GM13976 (cell line): ENCODE measurements at regions not wholly inside any gene's neighbourhood (a gene's known extent, or its start where the extent isn't known, plus 50 kb on each side); places are given as distances from the start of the nearest gene placed in this dataset.

ENCODE experiments used
- DNase-seq: peaks from one replicate; pipeline ENCODE4 v3.0.0; 2012; ENCODE audit warnings: low spot score
- in situ Hi-C: fragments of 300-500 bp; cut with MboI; formaldehyde crosslinking; loops from one replicate; pipeline ENCODE4 v1.12.0; 2022; ENCODE audit warnings: low sequenced_read_pairs, mixed read lengths, inconsistent platforms; ENCODE audit not compliant: unreplicated experiment
- TF ChIP-seq, protein P1 (sequence below): IDR thresholded peaks from 2 replicates; pipeline ENCODE4 v1.5.1; 2012; ENCODE audit warnings: borderline replicate concordance, mild to moderate bottlenecking; ENCODE audit not compliant: insufficient read depth; ENCODE audit errors: extremely low read depth, missing control alignments, control extremely low read depth

- TF ChIP-seq, protein P1, sequence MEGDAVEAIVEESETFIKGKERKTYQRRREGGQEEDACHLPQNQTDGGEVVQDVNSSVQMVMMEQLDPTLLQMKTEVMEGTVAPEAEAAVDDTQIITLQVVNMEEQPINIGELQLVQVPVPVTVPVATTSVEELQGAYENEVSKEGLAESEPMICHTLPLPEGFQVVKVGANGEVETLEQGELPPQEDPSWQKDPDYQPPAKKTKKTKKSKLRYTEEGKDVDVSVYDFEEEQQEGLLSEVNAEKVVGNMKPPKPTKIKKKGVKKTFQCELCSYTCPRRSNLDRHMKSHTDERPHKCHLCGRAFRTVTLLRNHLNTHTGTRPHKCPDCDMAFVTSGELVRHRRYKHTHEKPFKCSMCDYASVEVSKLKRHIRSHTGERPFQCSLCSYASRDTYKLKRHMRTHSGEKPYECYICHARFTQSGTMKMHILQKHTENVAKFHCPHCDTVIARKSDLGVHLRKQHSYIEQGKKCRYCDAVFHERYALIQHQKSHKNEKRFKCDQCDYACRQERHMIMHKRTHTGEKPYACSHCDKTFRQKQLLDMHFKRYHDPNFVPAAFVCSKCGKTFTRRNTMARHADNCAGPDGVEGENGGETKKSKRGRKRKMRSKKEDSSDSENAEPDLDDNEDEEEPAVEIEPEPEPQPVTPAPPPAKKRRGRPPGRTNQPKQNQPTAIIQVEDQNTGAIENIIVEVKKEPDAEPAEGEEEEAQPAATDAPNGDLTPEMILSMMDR: no peak
- in situ Hi-C loops: loop anchor here (25.0 kb wide), 1 partner anchor 682 kb away; the partner anchor contains the start of gene HOXD8
- no peak for DNase-seq
Observed at GRCh38 chr2:176819306-176819705, 393.3 kb upstream of the HNRNPA3 start.

- TF ChIP-seq, protein P1: no peak
- in situ Hi-C loops: loop anchor here (10.0 to 25.0 kb wide), 2 partner anchors 334 to 683 kb away; partner anchors contain the start of gene HOXD8
- no peak for DNase-seq
Observed at GRCh38 chr2:176820371-176820932, 392.1 kb upstream of the HNRNPA3 start.

- DNase-seq: no peak
- in situ Hi-C loops: loop anchor here (10.0 to 25.0 kb wide), 2 partner anchors 333 to 684 kb away; partner anchors contain the start of gene HOXD8
- TF ChIP-seq, protein P1: no peak
Observed at GRCh38 chr2:176821350-176821749, 391.2 kb upstream of the HNRNPA3 start.

DNA sequence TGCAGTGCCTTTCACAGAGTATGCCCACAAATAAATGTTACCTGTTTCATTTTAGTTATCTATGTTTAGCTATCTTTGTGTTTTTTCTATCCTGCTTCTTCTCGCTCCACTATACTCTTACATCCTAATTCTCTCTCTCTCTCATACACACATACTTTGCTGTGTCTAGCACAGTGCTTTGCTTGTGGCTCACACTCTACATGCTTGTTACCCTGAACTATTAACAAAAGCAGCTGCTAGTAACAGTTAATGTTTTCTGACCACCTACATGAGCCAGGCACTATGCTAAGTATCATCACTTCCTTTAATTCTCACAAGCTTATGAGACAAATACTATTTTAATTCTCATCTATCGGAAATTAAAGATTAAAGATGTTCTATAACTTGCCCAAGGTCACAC lies 390.5 kb upstream of the HNRNPA3 start:
- in situ Hi-C loops: loop anchor here (10.0 to 25.0 kb wide), 2 partner anchors 333 to 685 kb away; partner anchors contain the start of gene HOXD8
- no peak for DNase-seq
- TF ChIP-seq, protein P1: no peak

- no peak for DNase-seq
- in situ Hi-C loops: loop anchor here (10.0 kb wide), 1 partner anchor 328 kb away; no protein-coding TSS in a partner anchor
- TF ChIP-seq, protein P1: no peak
Observed at GRCh38 chr2:176826356-176826755, 386.2 kb upstream of the HNRNPA3 start.

DNA sequence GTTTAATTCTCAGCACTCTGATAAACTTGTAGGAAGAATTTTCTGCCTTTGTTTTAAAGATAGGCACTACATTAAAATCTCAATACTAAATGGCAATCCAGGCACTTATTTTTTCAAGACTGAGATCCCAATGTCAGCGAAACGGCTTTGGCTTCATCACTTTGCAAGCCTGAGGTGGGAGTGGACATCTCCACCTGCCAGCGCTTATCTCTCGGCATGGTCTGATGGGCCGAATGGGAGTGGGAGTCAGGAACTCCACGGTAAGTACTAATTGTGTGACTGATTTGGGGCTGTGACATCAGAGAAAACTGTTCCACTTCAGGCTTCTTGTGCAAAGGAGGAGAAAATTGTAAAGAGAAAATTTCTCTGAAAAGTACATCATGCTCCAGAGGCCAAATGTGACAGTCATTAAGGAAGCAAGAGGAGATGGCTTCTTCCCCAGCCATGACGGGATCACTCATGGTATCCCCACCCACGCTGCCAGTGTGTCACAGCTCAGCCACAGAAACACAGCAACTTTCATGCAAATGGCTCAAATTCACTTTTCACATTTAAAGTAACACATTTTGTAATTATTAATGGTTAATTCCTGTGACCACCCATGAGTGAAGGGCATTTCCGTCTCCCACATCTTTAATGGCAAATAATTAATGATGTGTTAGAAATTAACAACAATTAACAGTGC lies 385.5 kb upstream of the HNRNPA3 start:
- DNase-seq: no peak
- in situ Hi-C loops: loop anchor here (10.0 kb wide), 1 partner anchor 328 kb away; no protein-coding TSS in a partner anchor
- TF ChIP-seq, protein P1: no peak
